AG09319 (cell line): ENCODE measurements at regions not wholly inside any gene's neighbourhood (a gene's known extent, or its start where the extent isn't known, plus 50 kb on each side); places are given as distances from the start of the nearest gene placed in this dataset.

Experiments used
- DNase-seq: peaks from one replicate; pipeline ENCODE4 v3.0.0-alpha.2; 2010; ENCODE audit warnings: low read depth; ENCODE audit errors: extremely low read depth
- TF ChIP-seq, protein P1 (sequence below): IDR thresholded peaks from 2 replicates; pipeline ENCODE4 v1.5.1; 2011; ENCODE audit warnings: low read depth, mild to moderate bottlenecking, inconsistent platforms, low read length, moderate library complexity

- TF ChIP-seq, protein P1, sequence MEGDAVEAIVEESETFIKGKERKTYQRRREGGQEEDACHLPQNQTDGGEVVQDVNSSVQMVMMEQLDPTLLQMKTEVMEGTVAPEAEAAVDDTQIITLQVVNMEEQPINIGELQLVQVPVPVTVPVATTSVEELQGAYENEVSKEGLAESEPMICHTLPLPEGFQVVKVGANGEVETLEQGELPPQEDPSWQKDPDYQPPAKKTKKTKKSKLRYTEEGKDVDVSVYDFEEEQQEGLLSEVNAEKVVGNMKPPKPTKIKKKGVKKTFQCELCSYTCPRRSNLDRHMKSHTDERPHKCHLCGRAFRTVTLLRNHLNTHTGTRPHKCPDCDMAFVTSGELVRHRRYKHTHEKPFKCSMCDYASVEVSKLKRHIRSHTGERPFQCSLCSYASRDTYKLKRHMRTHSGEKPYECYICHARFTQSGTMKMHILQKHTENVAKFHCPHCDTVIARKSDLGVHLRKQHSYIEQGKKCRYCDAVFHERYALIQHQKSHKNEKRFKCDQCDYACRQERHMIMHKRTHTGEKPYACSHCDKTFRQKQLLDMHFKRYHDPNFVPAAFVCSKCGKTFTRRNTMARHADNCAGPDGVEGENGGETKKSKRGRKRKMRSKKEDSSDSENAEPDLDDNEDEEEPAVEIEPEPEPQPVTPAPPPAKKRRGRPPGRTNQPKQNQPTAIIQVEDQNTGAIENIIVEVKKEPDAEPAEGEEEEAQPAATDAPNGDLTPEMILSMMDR, result no peak
- no peak for DNase-seq
Measured at GRCh38 chr15:95208071-95208470, 976.7 kb downstream of the MCTP2 start.

GRCh38 chr15:95208988-95209387 lies 977.6 kb downstream of the MCTP2 start:
- no peak for DNase-seq

GRCh38 chr15:95210436-95210981 lies 979.1 kb downstream of the MCTP2 start:
- TF ChIP-seq, protein P1, result no peak
- no peak for DNase-seq

More at GRCh38 chr15:95208988-95209387, 977.6 kb downstream of the MCTP2 start:
- TF ChIP-seq, protein P1, result no peak

- DNase-seq, result no peak
- TF ChIP-seq, protein P1, result no peak
Measured at GRCh38 chr15:95215017-95215416, 983.7 kb downstream of the MCTP2 start.

- DNase-seq, result no peak
- TF ChIP-seq, protein P1, result no peak
Measured at GRCh38 chr15:95226835-95227234, 995.5 kb downstream of the MCTP2 start.

- TF ChIP-seq, protein P1, result no peak
- DNase-seq, result no peak
Measured at GRCh38 chr15:95227235-95227634, 995.9 kb downstream of the MCTP2 start.

GRCh38 chr15:95228856-95229555 lies 997.6 kb downstream of the MCTP2 start:
- TF ChIP-seq, protein P1, result no peak
- no peak for DNase-seq
